ENCODE measurements at regions not wholly inside any gene's neighbourhood (a gene's known extent, or its start where the extent isn't known, plus 50 kb on each side); places are given as distances from the start of the nearest gene placed in this dataset.

GRCh38 chr6:47407300-47408281 is 70.0 kb upstream of the CD2AP start:
- BruUV-seq (replicated peaks) = no TSS peak
- Mint-ChIP-seq H3K36me3 (ENCODE audit: insufficient read depth, unreplicated experiment) (no peaks in the 10 kb centered on the region), H3K4me1 (ENCODE audit: insufficient read depth, unreplicated experiment) (peaks cover 4% of the 10 kb centered on the region), H3K9me3 (ENCODE audit: unreplicated experiment) (no peaks in the 10 kb centered on the region), H3K27me3 (ENCODE audit: insufficient read depth, unreplicated experiment) (no peaks in the 10 kb centered on the region), H3K4me3 (ENCODE audit: unreplicated experiment) (no peak overlapping the region), H3K27ac (ENCODE audit: low read depth, unreplicated experiment) (no peak overlapping the region)
- DNase-seq (ENCODE audit: unreplicated experiment) = no peak
- ChIA-PET CTCF (interaction anchor here (0.6 to 1.7 kb wide), 5 partner anchors 13 to 326 kb away, joined by 3 to 11 read pairs (median 6); no protein-coding TSS in a partner anchor), POLR2A (interaction anchor here (0.7 to 1.4 kb wide), 3 partner anchors 11 to 306 kb away, joined by 3 read pairs; no protein-coding TSS in a partner anchor)
- TF ChIP-seq, protein P1, sequence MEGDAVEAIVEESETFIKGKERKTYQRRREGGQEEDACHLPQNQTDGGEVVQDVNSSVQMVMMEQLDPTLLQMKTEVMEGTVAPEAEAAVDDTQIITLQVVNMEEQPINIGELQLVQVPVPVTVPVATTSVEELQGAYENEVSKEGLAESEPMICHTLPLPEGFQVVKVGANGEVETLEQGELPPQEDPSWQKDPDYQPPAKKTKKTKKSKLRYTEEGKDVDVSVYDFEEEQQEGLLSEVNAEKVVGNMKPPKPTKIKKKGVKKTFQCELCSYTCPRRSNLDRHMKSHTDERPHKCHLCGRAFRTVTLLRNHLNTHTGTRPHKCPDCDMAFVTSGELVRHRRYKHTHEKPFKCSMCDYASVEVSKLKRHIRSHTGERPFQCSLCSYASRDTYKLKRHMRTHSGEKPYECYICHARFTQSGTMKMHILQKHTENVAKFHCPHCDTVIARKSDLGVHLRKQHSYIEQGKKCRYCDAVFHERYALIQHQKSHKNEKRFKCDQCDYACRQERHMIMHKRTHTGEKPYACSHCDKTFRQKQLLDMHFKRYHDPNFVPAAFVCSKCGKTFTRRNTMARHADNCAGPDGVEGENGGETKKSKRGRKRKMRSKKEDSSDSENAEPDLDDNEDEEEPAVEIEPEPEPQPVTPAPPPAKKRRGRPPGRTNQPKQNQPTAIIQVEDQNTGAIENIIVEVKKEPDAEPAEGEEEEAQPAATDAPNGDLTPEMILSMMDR (IDR thresholded peaks at IDR 0.05; ENCODE audit: unreplicated experiment) = no peak
- intact Hi-C loops (cut with micrococcal nuclease) = no loop called here

DNA sequence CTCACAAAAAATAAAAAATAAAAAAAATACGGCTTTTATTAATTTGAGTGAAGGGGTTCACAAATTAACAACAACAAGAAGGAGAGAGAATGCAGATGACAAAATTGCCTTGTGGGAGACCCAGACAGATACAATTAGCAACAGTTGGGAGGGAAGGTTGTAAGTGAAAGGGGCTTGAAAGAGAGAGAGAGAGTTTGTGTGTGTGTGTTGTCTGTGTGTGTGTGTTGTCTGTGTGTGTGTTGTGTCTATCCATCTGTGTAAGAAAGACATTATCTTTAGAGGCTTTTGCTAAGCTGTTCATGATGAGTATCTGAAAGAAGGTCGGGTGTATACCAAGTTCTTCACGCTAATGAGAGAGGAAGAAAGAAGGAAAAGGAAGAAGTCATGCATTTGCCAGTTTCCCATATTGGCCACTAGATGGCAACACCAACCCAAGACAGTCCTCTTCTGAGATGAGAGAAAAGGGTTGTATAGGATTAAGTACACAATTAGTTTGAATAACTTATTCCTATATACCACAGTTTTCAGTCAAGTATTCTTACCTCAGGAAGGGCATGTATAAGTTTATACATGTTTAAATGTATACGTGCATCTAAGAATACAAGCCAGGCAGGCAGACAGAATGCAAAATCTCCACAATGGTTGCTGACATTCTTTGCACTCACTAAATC is 63.7 kb upstream of the CD2AP start:
- no peaks in the 10 kb centered on the region for H3K9me3 Mint-ChIP-seq (ENCODE audit: unreplicated experiment)
- intact Hi-C loops (cut with micrococcal nuclease) = loop anchor here (1.0 to 2.0 kb wide), 4 partner anchors 65 to 366 kb away; no protein-coding TSS in a partner anchor
- no TSS peak for BruUV-seq (replicated peaks)
- peaks cover 18% of the 10 kb centered on the region for H3K4me1 Mint-ChIP-seq (ENCODE audit: insufficient read depth, unreplicated experiment)
- CTCF ChIA-PET = interaction anchor here (0.6 to 4.4 kb wide), 33 partner anchors 10 to 1954 kb away, joined by 3 to 41 read pairs (median 4); partner anchors contain the start of gene CD2AP
- TF ChIP-seq, protein P1 (IDR thresholded peaks at IDR 0.05; ENCODE audit: unreplicated experiment) = peak; percentile 75
- H3K4me3 Mint-ChIP-seq (ENCODE audit: unreplicated experiment) = peak overlapping the region; percentile 68
- POLR2A ChIA-PET = interaction anchor here (0.7 to 2.2 kb wide), 9 partner anchors 50 to 374 kb away, joined by 3 to 29 read pairs (median 5); partner anchors contain the start of gene CD2AP
- H3K27ac Mint-ChIP-seq (ENCODE audit: low read depth, unreplicated experiment) = peak overlapping the region; percentile 94
- no peaks in the 10 kb centered on the region for H3K27me3 Mint-ChIP-seq (ENCODE audit: insufficient read depth, unreplicated experiment)
- H3K36me3 Mint-ChIP-seq (ENCODE audit: insufficient read depth, unreplicated experiment) = no peaks in the 10 kb centered on the region
- DNase-seq (ENCODE audit: unreplicated experiment) = peak; percentile 81

- no TSS peak for BruUV-seq (replicated peaks)
- peak; percentile 37 for DNase-seq (ENCODE audit: unreplicated experiment)
- POLR2A ChIA-PET = interaction anchor here (0.6 to 2.2 kb wide), 9 partner anchors 49 to 374 kb away, joined by 3 to 29 read pairs (median 5); partner anchors contain the start of gene CD2AP
- TF ChIP-seq, protein P1 (IDR thresholded peaks at IDR 0.05; ENCODE audit: unreplicated experiment) = no peak
- Mint-ChIP-seq H3K27ac (ENCODE audit: low read depth, unreplicated experiment) (peak overlapping the region; percentile 94), H3K4me3 (ENCODE audit: unreplicated experiment) (peak overlapping the region; percentile 68), H3K9me3 (ENCODE audit: unreplicated experiment) (no peaks in the 10 kb centered on the region), H3K27me3 (ENCODE audit: insufficient read depth, unreplicated experiment) (no peaks in the 10 kb centered on the region), H3K4me1 (ENCODE audit: insufficient read depth, unreplicated experiment) (peaks cover 18% of the 10 kb centered on the region), H3K36me3 (ENCODE audit: insufficient read depth, unreplicated experiment) (no peaks in the 10 kb centered on the region)
- CTCF ChIA-PET = interaction anchor here (0.7 to 4.4 kb wide), 21 partner anchors 10 to 371 kb away, joined by 3 to 41 read pairs (median 4); partner anchors contain the start of gene CD2AP
- intact Hi-C loops (cut with micrococcal nuclease) = loop anchor here (1.0 to 2.0 kb wide), 4 partner anchors 64 to 366 kb away; no protein-coding TSS in a partner anchor
Measured at GRCh38 chr6:47414423-47415167, 63.0 kb upstream of the CD2AP start.
